Mucosa of descending colon (tissue), 3 donors: ENCODE measurements at regions not wholly inside any gene's neighbourhood (a gene's known extent, or its start where the extent isn't known, plus 50 kb on each side); places are given as distances from the start of the nearest gene placed in this dataset.
"Not testable (repeated sequence)": the region's sequence is repeated elsewhere in the genome, so short reads cannot be mapped to it uniquely, and the experiment has no call there.

Source experiments
- ATAC-seq: fragments of 200-7000 bp; cut with Tn5 transposase; one replicate; pipeline ENCODE4 v1.9.1; 2020; ENCODE audit warnings: mild to moderate bottlenecking, moderate library complexity
- DNase-seq, 3 donors: peaks; one replicate each; pipeline ENCODE4 v3.0.0-alpha.2; 2020
- H3K36me3 ChIP-seq: fragments of 200-600 bp; one replicate; pipeline ENCODE4 v1.8.0; 2021; ENCODE audit warnings: low read depth, mild to moderate bottlenecking
- H3K4me1 ChIP-seq: fragments of 200-600 bp; one replicate; pipeline ENCODE4 v1.8.0; 2021; ENCODE audit warnings: low read depth, mild to moderate bottlenecking
- H3K4me3 ChIP-seq: fragments of 200-600 bp; one replicate; pipeline ENCODE4 v1.8.0; 2021; ENCODE audit warnings: mild to moderate bottlenecking
- H3K9me3 ChIP-seq: fragments of 200-600 bp; one replicate; pipeline ENCODE4 v1.8.0; 2021; ENCODE audit warnings: mild to moderate bottlenecking
- intact Hi-C, 2 donors: fragments of 100-400 bp; cut with DNase I in 1 of 2; cut with micrococcal nuclease in 1 of 2; formaldehyde crosslinking; loops; one replicate each; pipeline versions ENCODE4 v1.11.0 to v1.11.1; 2022; cut with DNase I, micrococcal nuclease
- donor health status: DM: no; HTN: no; CAD: no; lungs with moderate emphysema.
- donor health status: DM: no; HTN: no; CAD: no.
- donor health status: DM: no; HTN: yes; CAD: no.

DNA sequence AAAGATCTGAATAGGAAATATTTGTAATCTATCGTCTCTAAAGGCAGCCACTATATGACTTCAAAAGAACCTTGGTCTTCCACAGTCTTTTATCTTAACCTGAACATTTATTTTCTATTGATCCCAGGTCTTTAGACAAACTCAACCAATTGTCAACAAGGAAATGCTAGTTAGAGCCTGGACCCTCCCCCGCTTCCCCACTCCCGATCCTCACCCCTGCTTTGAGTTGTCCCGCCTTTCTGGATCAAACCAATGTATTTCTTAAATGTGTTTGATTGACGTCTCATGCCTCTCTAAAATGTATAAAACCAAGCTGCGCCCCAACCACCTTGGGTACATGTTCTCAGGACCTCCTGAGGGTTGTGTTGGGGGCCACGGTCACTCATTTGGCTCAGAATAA, 506.6 kb downstream of the RPIA start:
- DNase-seq, H3K36me3 ChIP-seq, H3K4me3 ChIP-seq, intact Hi-C loops, H3K9me3 ChIP-seq, ATAC-seq, H3K4me1 ChIP-seq: not testable (repeated sequence)

DNA sequence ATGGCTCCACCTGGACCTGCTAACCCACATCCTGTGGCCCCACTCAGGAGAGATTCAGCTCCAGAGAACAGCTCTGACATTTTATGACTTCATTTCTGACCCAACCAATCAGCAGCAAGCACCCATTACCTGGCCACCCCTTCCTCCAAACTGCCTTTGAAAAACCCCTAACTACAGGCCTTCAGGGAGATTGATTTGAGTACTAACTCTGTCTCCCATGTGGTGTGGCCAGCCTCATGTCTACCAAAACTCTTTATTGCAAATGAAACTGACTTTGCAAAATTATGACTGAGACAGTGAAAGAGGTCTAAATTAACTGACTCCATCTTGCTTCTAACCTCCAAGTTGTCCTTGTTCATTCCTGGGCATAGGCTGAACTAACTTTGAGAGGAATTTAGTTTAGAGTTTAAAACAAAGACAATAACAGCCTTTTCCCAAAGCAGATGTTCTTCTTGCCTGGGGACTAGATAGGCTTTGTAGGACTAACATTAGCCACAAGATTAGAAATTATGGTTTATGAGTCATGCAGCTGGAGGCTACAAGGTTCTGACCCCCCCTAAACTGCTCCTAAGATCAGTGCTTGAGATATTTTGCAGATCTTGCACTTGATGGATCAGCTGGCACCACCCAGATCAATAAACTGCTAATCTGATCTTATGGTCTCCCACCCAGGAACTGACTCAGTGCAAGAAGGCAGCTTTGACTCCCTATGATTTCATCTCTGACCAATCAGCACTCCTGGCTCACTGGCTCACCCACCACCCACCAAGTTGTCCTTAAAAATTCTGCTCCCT, 508.2 kb downstream of the RPIA start:
- DNase-seq, H3K36me3 ChIP-seq, intact Hi-C loops, ATAC-seq, H3K4me3 ChIP-seq, H3K4me1 ChIP-seq, H3K9me3 ChIP-seq: not testable (repeated sequence)

DNA sequence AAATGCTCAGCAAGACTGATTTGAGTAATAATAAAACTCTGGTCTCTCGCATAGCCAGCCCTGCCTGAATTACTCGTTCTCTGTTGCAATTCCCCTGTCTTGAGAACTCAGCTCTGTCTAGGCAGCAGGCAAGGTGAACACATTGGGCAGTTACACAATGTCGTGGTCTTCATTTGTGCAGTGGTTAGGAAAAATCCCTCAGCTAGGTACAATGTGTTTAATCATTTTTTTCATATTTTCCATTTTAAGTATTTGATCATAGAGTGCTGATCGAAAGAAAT, 508.7 kb downstream of the RPIA start:
- ATAC-seq, H3K4me3 ChIP-seq, H3K4me1 ChIP-seq, DNase-seq, intact Hi-C loops, H3K36me3 ChIP-seq, H3K9me3 ChIP-seq: not testable (repeated sequence)

DNA sequence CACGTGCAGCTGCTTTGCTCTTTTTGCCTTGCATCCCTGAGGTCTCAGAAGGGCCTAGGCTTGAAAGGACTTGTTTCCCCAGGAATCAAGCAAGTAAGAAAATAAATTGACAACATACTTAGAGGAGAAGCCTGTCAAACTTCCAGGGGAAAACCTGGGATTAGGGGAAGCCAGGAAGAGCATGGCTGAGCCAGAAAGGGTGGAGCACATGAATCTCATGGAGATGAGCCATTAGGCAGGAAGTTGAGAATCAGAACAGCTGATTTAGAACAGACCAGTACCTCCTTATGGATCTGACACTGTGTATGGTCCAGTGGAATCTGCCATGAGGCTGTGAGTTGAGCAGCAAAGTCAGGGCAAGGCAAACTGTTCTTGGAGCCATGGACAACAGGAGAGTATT, 511.0 kb downstream of the RPIA start:
- H3K4me3 ChIP-seq, intact Hi-C loops, ATAC-seq: not testable (repeated sequence)

DNA sequence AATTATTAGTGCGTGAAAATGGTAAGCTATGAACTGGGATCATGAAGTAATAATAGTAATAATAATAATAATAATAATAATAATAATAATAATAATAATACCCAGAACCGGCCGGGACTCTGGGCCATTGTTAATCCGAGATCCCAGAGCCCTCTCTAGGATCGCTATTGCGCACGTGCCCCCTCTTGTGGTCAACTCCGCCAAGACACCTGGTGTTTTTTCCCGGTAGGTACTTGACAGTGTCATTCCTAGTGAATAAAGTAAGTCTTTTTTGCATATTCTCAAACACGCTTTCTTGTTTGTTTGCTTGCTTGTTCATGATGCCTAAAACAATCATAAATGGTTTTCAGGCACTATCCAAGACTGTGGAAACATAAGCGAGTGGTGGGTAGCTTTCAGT, 513.7 kb downstream of the RPIA start:
- H3K9me3 ChIP-seq, intact Hi-C loops, H3K4me3 ChIP-seq, H3K36me3 ChIP-seq, H3K4me1 ChIP-seq: not testable (repeated sequence)
- peak; percentile 34 to 76 (median 73) for DNase-seq
- ATAC-seq, result peak; percentile 69

More for the DNA sequence above, 511.0 kb downstream of the RPIA start:
- not testable (repeated sequence) for H3K36me3 ChIP-seq, H3K4me1 ChIP-seq, H3K9me3 ChIP-seq, DNase-seq

DNA sequence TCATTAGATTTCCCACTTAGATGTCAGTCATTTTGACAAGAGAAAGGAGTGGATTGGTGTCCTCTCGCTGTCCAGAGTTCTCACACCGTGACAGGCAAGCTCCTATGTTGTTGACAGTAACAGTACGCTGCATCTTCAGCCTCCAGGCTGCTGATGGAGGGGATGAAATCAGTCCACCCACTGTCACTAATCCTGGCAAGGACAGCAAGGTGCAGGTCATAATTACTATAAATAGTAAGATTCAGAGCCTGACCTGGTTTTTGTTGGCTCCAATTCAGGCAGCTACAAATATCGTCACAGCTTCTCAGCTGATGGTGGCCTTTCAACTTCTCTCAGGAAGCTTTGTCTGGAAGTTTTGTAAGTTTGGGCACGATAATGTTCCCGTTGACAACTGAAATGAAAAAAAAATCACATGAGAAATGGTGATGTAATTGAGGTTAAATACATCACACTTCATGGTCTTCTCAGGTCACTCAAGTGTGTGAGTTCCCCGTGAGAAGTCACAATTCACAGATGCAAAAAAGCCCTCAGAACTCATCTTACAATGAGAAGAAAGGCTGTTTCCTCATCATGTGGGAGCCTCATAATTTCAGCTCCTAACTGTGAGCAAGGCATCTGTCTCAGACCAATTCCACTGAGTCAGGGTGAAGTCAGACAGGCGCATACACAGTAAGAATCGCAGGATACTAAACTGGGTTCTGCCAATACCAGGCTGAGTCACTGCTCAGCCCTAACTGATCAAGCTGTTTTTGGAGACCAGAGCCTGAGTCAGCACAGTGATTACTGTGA, 516.9 kb downstream of the RPIA start:
- DNase-seq, H3K36me3 ChIP-seq, H3K4me3 ChIP-seq, H3K4me1 ChIP-seq, H3K9me3 ChIP-seq, intact Hi-C loops: not testable (repeated sequence)
- peak; percentile 28 for ATAC-seq

DNA sequence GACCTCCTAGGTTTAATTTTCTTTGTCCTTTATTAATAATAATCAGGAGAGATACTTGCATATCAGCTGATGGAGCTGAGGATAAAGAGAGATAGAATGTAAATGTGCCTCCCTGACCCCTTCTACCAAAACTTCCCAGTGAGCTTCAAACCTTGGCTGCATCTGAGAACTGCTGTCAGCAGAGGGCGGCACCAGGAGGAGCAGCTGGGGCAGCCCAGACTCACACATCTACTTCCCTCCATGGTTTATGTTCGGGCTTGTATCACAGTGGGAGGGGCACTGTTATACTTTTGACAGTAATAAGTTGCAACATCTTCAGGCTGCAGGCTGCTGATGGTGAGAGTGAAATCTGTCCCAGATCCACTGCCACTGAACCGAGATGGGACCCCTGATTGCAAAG, 521.7 kb downstream of the RPIA start:
- peak in 2 of 3 donors; percentile 62 for DNase-seq

DNA sequence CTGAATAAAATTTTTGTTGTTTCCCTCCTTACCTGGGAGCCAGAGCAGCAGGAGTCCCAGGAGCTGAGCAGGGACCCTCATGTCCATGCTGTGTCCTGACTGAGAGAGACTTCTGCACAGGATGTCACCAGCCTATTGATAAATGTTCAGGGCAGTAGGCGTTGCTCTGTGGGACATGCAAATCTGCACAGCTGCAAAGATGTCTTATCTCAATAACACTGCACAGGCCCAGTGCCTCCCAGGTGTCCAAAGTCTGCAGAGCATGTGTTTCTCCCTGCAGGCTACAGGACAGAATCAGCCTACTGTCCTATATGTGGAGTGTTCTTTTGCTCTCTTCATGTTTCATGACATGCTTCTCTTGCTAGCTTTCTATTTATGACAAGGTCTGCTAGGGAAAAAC, 522.3 kb downstream of the RPIA start:
- H3K9me3 ChIP-seq, DNase-seq, H3K4me3 ChIP-seq, H3K36me3 ChIP-seq, H3K4me1 ChIP-seq, intact Hi-C loops: not testable (repeated sequence)
- ATAC-seq, result peak; percentile 36

More for the DNA sequence above, 521.7 kb downstream of the RPIA start:
- ATAC-seq, result peak; percentile 54
- H3K9me3 ChIP-seq, intact Hi-C loops, H3K4me1 ChIP-seq, H3K4me3 ChIP-seq, H3K36me3 ChIP-seq: not testable (repeated sequence)

DNA sequence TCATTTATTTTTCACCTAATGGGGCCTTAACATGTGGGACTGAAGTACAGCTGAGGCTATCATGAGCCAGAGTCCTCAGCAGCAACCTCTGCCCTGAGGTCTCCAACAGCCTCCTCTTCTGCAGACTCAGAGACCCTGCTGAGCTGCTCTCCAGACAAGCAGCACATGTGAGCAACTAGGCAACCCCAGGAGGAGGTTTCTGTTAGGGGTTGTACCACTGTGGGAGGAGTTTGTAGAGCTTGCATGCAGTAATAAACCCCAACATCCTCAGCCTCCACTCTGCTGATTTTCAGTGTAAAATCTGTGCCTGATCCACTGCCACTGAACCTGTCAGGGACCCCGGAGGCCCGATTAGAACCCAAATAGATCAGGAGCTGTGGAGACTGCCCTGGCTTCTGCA, 530.0 kb downstream of the RPIA start:
- intact Hi-C loops, H3K36me3 ChIP-seq, H3K4me1 ChIP-seq, ATAC-seq, H3K4me3 ChIP-seq, H3K9me3 ChIP-seq, DNase-seq: not testable (repeated sequence)

DNA sequence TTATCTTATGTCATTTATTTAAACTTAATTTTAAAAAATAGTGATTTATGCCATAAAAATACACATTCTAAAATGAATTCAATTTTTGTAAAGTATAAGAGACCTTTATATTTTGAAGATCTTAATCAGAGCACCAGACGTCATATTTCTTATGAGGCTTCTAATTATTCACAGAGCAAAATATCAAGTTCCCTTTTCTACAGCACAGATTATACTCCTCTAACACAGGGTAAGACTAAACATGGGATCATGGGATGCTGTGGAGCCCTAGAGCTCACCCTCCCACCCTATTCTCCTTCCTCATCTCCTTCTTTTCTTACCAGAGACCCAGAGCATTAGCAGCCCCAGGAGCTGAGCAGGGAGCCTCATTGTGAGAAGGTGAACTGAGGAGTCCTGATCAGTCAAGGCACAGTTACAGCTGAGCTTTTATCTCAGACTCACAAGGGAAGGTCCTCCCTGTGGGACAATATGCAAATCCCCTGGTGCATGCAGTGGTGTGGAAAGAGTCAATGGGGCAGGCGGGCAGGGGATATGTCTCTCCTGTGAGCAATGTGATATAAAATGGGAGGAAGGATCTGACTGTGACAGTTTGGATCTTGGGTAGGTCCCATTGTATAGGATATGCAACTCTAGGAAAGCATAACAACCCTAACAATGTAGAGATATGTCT, 530.7 kb downstream of the RPIA start:
- H3K4me3 ChIP-seq, DNase-seq, H3K4me1 ChIP-seq, H3K9me3 ChIP-seq, intact Hi-C loops, H3K36me3 ChIP-seq, ATAC-seq: not testable (repeated sequence)

DNA sequence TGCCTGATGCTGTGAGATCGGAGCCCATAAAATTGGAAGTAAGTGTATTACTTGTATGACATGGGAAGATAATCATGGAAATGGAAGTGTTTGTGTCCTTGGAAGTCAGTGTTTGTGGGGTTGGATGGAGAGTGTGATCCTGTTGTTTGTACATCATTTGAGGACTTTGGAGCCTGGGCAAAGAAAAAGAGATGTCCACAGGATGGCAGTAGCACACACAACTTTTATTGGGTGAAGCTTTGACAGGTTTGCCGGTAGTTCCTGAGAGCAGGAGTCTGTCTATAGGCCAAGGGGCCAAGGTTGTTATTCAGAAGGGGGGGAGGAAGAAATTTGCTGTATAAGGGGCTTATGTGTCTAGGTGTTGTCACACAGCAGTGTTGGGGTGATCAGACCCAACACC, 533.3 kb downstream of the RPIA start:
- H3K4me1 ChIP-seq, H3K9me3 ChIP-seq, H3K36me3 ChIP-seq, H3K4me3 ChIP-seq, intact Hi-C loops: not testable (repeated sequence)
- DNase-seq (peak in 1 of 3 donors; percentile 26), ATAC-seq (peak; percentile 51)

DNA sequence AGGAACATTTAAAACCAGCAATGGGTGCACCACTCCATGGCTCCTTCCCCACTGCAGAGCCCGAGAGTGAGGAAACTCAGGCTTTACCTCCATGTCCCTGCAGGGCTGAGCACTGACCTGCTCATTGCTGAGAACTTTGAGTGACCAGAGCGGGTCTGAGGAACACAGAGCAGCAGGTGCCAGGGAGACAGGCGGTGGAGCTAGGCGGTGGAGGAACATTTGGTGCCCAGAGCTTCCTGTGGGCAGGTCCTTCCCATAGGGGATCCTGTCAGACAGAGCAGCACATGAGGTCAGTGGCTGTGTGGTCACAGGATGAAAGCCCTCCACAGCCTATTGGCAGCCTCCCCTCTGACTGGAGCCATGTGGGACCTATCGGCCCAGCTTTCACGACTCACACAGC, 538.5 kb downstream of the RPIA start:
- ATAC-seq, result not testable (repeated sequence)

DNA sequence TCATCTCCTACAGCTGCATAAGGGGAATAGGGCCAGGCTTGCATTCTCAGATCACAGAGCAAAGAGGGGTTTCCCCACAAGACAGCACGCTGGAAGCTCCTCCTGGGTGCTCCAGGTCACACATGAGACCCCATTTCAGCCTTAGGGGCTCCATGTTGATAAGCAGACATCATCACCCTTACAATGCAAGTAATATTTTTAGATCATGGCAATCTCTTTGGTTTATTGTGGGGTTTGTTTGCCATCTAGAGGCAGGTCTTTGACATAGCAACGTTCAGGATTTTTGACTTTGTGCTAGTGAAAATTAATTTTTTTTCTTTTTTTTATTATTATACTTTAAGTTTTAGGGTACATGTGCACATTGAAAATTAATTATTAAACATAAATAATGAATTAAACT, 539.8 kb downstream of the RPIA start:
- H3K4me3 ChIP-seq, H3K36me3 ChIP-seq, DNase-seq, intact Hi-C loops, H3K4me1 ChIP-seq, H3K9me3 ChIP-seq, ATAC-seq: not testable (repeated sequence)

More for the DNA sequence above, 538.5 kb downstream of the RPIA start:
- DNase-seq, H3K9me3 ChIP-seq, H3K36me3 ChIP-seq, intact Hi-C loops, H3K4me1 ChIP-seq, H3K4me3 ChIP-seq: not testable (repeated sequence)

DNA sequence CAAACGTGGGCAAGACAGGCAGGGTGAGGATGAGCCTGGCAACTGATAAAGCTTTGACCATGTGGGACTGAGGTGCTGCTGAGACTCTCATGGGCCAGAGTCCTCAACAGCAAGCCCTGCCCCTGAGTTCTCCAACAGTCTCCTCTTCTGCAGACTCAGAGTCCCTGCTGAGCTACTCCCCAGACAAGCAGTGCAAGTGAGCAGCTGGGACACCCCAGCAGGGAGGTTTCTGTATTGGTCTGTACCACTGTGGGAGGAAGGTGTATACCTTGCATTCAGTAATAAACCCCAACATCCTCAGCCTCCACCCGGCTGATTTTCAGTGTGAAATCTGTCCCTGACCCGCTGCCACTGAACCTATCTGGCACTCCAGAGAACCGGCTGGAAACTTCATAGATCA, 542.5 kb downstream of the RPIA start:
- H3K4me3 ChIP-seq, DNase-seq, ATAC-seq, H3K36me3 ChIP-seq, intact Hi-C loops, H3K4me1 ChIP-seq, H3K9me3 ChIP-seq: not testable (repeated sequence)
